ENCODE measurements at regions not wholly inside any gene's neighbourhood (a gene's known extent, or its start where the extent isn't known, plus 50 kb on each side); places are given as distances from the start of the nearest gene placed in this dataset.

DNA sequence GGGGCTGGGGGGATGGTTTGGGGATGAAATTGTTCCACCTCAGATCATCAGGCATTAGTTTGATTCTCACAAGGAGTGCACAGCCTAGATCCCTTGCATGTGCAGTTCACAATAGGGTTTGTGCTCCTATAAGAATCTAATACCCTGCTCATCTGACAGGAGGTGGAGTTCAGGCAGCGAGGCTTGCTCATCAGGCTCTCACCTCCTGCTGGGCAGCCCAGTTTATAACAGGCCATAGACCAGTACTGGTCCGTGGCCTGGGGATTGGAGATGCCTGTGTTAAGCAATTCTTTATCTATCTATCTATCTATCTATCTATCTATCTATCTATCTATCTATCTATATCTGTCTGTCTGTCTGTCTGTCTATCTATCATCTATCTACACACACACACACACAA, 525.3 kb upstream of the DAB1 start:
- DNase-seq (ENCODE audit: extremely low spot score): no peak
- POLR2A ChIA-PET: no interaction called here
- CTCF ChIA-PET: no interaction called here
- TF ChIP-seq, protein P1, sequence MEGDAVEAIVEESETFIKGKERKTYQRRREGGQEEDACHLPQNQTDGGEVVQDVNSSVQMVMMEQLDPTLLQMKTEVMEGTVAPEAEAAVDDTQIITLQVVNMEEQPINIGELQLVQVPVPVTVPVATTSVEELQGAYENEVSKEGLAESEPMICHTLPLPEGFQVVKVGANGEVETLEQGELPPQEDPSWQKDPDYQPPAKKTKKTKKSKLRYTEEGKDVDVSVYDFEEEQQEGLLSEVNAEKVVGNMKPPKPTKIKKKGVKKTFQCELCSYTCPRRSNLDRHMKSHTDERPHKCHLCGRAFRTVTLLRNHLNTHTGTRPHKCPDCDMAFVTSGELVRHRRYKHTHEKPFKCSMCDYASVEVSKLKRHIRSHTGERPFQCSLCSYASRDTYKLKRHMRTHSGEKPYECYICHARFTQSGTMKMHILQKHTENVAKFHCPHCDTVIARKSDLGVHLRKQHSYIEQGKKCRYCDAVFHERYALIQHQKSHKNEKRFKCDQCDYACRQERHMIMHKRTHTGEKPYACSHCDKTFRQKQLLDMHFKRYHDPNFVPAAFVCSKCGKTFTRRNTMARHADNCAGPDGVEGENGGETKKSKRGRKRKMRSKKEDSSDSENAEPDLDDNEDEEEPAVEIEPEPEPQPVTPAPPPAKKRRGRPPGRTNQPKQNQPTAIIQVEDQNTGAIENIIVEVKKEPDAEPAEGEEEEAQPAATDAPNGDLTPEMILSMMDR (IDR thresholded peaks at IDR 0.05; ENCODE audit: control extremely low read depth, extremely low read depth, low read depth, missing control alignments): no peak

DNA sequence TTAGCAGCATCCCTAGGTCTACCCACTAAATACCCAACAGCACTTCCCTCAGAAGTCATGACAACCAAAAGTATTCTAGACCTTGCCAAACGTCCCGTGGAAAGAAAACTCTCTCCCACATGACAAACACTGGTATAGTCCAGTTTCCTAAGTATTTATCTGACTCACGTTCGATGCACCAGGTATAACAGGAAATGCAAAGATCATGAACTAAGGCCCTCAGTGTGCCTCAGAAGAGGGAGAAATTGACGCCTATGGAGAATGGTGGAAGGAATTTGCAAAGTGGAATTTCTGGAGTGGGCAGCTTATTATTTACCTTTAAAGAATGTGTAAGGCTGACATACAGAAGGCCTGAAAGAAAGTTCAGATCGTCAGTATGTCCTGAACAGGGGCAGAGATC, 523.6 kb upstream of the DAB1 start:
- TF ChIP-seq, protein P1 (IDR thresholded peaks at IDR 0.05; ENCODE audit: control extremely low read depth, extremely low read depth, low read depth, missing control alignments): no peak
- DNase-seq (ENCODE audit: extremely low spot score): no peak
- ChIA-PET POLR2A (no interaction called here), CTCF (interaction anchor here (1.5 kb wide), 1 partner anchor 10 kb away, joined by 3 read pairs; no protein-coding TSS in a partner anchor)

DNA sequence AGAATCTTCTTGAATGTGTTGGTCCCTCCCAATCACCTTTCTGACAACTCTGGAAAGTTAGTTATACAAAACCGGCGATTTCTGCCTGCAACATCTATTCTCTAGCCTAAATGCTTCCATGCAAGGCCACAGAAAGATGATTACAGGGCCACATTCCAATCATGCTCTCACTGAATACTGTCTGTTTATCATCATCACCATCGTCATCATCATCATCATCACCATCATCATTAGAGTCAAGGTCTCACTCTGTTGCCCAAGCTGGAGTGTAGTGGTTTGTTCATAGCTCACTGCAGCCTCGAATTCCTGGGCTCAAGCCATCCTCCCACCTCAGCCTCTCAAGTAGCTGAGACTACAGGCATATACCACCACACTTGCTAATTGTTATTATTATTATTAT, 521.2 kb upstream of the DAB1 start:
- POLR2A ChIA-PET: no interaction called here
- DNase-seq (ENCODE audit: extremely low spot score): no peak
- CTCF ChIA-PET: interaction anchor here (1.0 kb wide), 1 partner anchor 10 kb away, joined by 3 read pairs; no protein-coding TSS in a partner anchor
- TF ChIP-seq, protein P1 (IDR thresholded peaks at IDR 0.05; ENCODE audit: control extremely low read depth, extremely low read depth, low read depth, missing control alignments): no peak

DNA sequence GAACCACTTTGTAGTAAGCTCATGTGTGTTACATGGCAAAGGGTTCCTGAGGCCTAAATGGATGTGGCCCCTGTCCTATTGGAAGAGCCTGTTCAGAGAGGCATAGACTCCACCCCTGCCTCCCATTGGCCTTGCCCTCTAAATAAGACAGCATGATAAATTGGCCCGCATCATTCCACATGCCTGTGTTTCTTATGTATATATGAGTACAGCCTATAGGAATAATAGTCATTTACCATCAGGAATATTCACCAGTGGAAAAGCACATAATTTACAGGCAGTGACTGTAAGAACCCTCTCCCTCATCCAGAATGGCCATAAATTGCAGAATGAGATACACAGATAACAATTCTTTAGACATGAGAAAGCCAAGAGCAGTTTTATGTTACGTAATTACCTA, 519.5 kb upstream of the DAB1 start:
- no peak for DNase-seq (ENCODE audit: extremely low spot score)
- TF ChIP-seq, protein P1 (IDR thresholded peaks at IDR 0.05; ENCODE audit: control extremely low read depth, extremely low read depth, low read depth, missing control alignments): no peak
- ChIA-PET CTCF (no interaction called here), POLR2A (no interaction called here)

DNA sequence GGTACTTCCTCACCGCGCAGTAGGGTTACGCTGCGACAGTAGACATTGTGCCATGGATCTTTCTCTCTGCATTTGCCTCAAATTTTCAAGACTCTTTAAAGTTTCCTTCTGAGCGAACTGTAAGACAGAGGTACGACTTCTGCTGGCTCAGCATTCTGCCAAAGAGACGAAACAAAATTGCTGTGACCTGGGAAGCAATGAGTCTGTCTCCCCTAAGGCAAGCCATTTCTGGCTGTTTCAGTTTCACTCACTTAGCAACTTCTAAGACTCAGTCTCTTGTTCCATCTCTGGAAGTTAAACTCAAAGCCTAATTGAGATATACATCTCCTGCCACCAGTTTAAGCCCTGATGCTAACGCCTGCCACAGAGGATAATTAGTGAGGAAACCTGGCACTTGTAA, 510.9 kb upstream of the DAB1 start:
- no peak for DNase-seq (ENCODE audit: extremely low spot score)
- TF ChIP-seq, protein P1 (IDR thresholded peaks at IDR 0.05; ENCODE audit: control extremely low read depth, extremely low read depth, low read depth, missing control alignments): no peak
- ChIA-PET CTCF (no interaction called here), POLR2A (no interaction called here)

DNA sequence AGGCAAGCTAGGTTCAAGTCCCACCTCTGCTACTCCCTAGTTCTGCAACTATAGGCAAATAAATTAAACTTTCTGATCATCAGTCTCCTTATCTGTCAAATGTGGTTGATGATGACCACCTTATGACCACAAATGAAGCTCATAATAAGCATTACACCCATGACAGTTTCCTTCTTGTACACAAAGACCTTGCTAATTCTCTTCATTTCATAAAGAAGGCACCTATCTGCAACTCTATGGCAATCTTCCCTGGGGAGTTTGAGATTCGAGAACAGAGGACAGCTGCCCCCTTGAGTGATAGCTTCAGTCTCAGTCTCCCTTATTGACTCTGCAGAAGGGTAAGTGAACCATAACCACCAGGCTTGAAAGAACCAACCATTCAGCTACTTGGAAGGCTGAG, 503.1 kb upstream of the DAB1 start:
- TF ChIP-seq, protein P1 (IDR thresholded peaks at IDR 0.05; ENCODE audit: control extremely low read depth, extremely low read depth, low read depth, missing control alignments): no peak
- CTCF ChIA-PET: interaction anchor here (1.4 kb wide), 1 partner anchor 11 kb away, joined by 4 read pairs; no protein-coding TSS in a partner anchor
- no peak for DNase-seq (ENCODE audit: extremely low spot score)
- POLR2A ChIA-PET: no interaction called here

Data from GM10248 (cell line).